ENCODE measurements at regions not wholly inside any gene's neighbourhood (a gene's known extent, or its start where the extent isn't known, plus 50 kb on each side); places are given as distances from the start of the nearest gene placed in this dataset.
A peak's percentile ranks its signal among the peaks of the same experiment; 100 is the strongest.

- ATAC-seq = no peak
Observed at GRCh38 chr13:59178344-59178743, 985.4 kb downstream of the DIAPH3 start.

GRCh38 chr13:59182241-59182640 is 981.5 kb downstream of the DIAPH3 start:
- DNase-seq (ENCODE audit: missing footprints) (no peak), ATAC-seq (no peak)
- intact Hi-C loops (cut with DNase I) = no loop called here

More at GRCh38 chr13:59178344-59178743, 985.4 kb downstream of the DIAPH3 start:
- intact Hi-C loops (cut with DNase I) = no loop called here
- no peak for DNase-seq (ENCODE audit: missing footprints)

GRCh38 chr13:59197397-59197796 is 966.3 kb downstream of the DIAPH3 start:
- no peak for DNase-seq (ENCODE audit: missing footprints)
- ATAC-seq = no peak
- intact Hi-C loops (cut with DNase I) = no loop called here

- intact Hi-C loops (cut with DNase I) = no loop called here
- DNase-seq (ENCODE audit: missing footprints) (no peak), ATAC-seq (no peak)
Observed at GRCh38 chr13:59201841-59202240, 961.9 kb downstream of the DIAPH3 start.

GRCh38 chr13:59203855-59204254 is 959.9 kb downstream of the DIAPH3 start:
- intact Hi-C loops (cut with DNase I) = no loop called here
- DNase-seq (ENCODE audit: missing footprints) (no peak), ATAC-seq (no peak)

- no peak for DNase-seq (ENCODE audit: missing footprints)
- intact Hi-C loops (cut with DNase I) = no loop called here
- ATAC-seq = no peak
Observed at GRCh38 chr13:59205501-59205900, 958.2 kb downstream of the DIAPH3 start.

- ATAC-seq = no peak
- intact Hi-C loops (cut with DNase I) = no loop called here
- DNase-seq (ENCODE audit: missing footprints) = no peak
Observed at GRCh38 chr13:59208405-59209195, 955.1 kb downstream of the DIAPH3 start.

GRCh38 chr13:59210543-59210942 is 953.2 kb downstream of the DIAPH3 start:
- intact Hi-C loops (cut with DNase I) = no loop called here
- DNase-seq (ENCODE audit: missing footprints) (no peak), ATAC-seq (no peak)

GRCh38 chr13:59211606-59212005 is 952.1 kb downstream of the DIAPH3 start:
- intact Hi-C loops (cut with DNase I) = no loop called here
- ATAC-seq = no peak

GRCh38 chr13:59229401-59229800 is 934.3 kb downstream of the DIAPH3 start:
- intact Hi-C loops (cut with DNase I) = no loop called here
- DNase-seq (ENCODE audit: missing footprints) = no peak
- no peak for ATAC-seq

More at GRCh38 chr13:59211606-59212005, 952.1 kb downstream of the DIAPH3 start:
- no peak for DNase-seq (ENCODE audit: missing footprints)

- ATAC-seq (no peak), DNase-seq (ENCODE audit: missing footprints) (no peak)
- intact Hi-C loops (cut with DNase I) = no loop called here
Observed at GRCh38 chr13:59229861-59230260, 933.9 kb downstream of the DIAPH3 start.

- ATAC-seq (no peak), DNase-seq (ENCODE audit: missing footprints) (no peak)
- intact Hi-C loops (cut with DNase I) = no loop called here
Observed at GRCh38 chr13:59230484-59231264, 933.1 kb downstream of the DIAPH3 start.

- DNase-seq (ENCODE audit: missing footprints) = no peak
- intact Hi-C loops (cut with DNase I) = no loop called here
- ATAC-seq = no peak
Observed at GRCh38 chr13:59236309-59236919, 927.3 kb downstream of the DIAPH3 start.

GRCh38 chr13:59236944-59237343 is 926.8 kb downstream of the DIAPH3 start:
- intact Hi-C loops (cut with DNase I) = no loop called here
- ATAC-seq = no peak
- no peak for DNase-seq (ENCODE audit: missing footprints)

GRCh38 chr13:59247171-59247570 is 916.6 kb downstream of the DIAPH3 start:
- intact Hi-C loops (cut with DNase I) = no loop called here
- DNase-seq (ENCODE audit: missing footprints) (peak; percentile 57), ATAC-seq (peak; percentile 54)

GRCh38 chr13:59250336-59251189 is 913.2 kb downstream of the DIAPH3 start:
- intact Hi-C loops (cut with DNase I) = no loop called here
- ATAC-seq (no peak), DNase-seq (ENCODE audit: missing footprints) (no peak)

GRCh38 chr13:59259165-59260000 is 904.3 kb downstream of the DIAPH3 start:
- DNase-seq (ENCODE audit: missing footprints) = no peak
- ATAC-seq = no peak
- intact Hi-C loops (cut with DNase I) = no loop called here

- intact Hi-C loops (cut with DNase I) = no loop called here
- ATAC-seq = no peak
- DNase-seq (ENCODE audit: missing footprints) = no peak
Observed at GRCh38 chr13:59261928-59262488, 901.7 kb downstream of the DIAPH3 start.
